ENCODE measurements at regions not wholly inside any gene's neighbourhood (a gene's known extent, or its start where the extent isn't known, plus 50 kb on each side); places are given as distances from the start of the nearest gene placed in this dataset.

DNA sequence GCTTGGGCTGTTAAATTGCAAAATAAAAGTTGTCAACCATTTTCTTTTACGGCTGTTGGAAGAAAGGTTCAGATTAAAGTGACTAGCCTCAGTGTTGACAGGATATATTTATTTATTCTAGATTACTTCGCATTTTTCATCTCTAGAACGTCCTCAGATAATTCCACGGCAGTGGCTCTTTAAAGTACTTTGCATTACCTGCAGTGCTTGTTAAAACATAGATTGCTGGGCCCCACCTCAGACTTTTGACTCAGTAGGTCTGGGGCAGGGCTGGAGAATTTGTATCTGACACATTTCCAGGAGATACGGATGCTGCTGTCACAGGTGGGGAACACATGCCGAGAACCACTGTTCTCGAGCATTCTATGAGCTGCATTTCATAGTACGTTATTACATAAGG lies 292.7 kb downstream of the EDEM1 start:
- no peaks in the 10 kb centered on the region for H3K36me3 Mint-ChIP-seq (ENCODE audit: low read depth)
- intact Hi-C loops (cut with micrococcal nuclease): no loop called here
- H3K27ac Mint-ChIP-seq: no peak overlapping the region
- no peaks in the 10 kb centered on the region for H3K9me3 Mint-ChIP-seq
- ATAC-seq: no peak
- H3K4me3 Mint-ChIP-seq: no peak overlapping the region
- POLR2A ChIA-PET: no interaction called here
- H3K27me3 Mint-ChIP-seq: no peaks in the 10 kb centered on the region
- no peak for DNase-seq
- CTCF ChIA-PET: no interaction called here
- TF ChIP-seq, protein P1, sequence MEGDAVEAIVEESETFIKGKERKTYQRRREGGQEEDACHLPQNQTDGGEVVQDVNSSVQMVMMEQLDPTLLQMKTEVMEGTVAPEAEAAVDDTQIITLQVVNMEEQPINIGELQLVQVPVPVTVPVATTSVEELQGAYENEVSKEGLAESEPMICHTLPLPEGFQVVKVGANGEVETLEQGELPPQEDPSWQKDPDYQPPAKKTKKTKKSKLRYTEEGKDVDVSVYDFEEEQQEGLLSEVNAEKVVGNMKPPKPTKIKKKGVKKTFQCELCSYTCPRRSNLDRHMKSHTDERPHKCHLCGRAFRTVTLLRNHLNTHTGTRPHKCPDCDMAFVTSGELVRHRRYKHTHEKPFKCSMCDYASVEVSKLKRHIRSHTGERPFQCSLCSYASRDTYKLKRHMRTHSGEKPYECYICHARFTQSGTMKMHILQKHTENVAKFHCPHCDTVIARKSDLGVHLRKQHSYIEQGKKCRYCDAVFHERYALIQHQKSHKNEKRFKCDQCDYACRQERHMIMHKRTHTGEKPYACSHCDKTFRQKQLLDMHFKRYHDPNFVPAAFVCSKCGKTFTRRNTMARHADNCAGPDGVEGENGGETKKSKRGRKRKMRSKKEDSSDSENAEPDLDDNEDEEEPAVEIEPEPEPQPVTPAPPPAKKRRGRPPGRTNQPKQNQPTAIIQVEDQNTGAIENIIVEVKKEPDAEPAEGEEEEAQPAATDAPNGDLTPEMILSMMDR (IDR thresholded peaks at IDR 0.05): no peak
- H3K4me1 Mint-ChIP-seq (ENCODE audit: low read depth): no peaks in the 10 kb centered on the region

GRCh38 chr3:5485427-5485826 lies 297.9 kb downstream of the EDEM1 start:
- H3K27ac Mint-ChIP-seq: no peak overlapping the region
- H3K36me3 Mint-ChIP-seq (ENCODE audit: low read depth): no peaks in the 10 kb centered on the region
- no peaks in the 10 kb centered on the region for H3K4me1 Mint-ChIP-seq (ENCODE audit: low read depth)
- no peaks in the 10 kb centered on the region for H3K9me3 Mint-ChIP-seq
- POLR2A ChIA-PET: no interaction called here
- CTCF ChIA-PET: no interaction called here
- DNase-seq: no peak
- H3K27me3 Mint-ChIP-seq: no peaks in the 10 kb centered on the region
- intact Hi-C loops (cut with micrococcal nuclease): no loop called here
- TF ChIP-seq, protein P1 (IDR thresholded peaks at IDR 0.05): no peak
- no peak overlapping the region for H3K4me3 Mint-ChIP-seq
- no peak for ATAC-seq

DNA sequence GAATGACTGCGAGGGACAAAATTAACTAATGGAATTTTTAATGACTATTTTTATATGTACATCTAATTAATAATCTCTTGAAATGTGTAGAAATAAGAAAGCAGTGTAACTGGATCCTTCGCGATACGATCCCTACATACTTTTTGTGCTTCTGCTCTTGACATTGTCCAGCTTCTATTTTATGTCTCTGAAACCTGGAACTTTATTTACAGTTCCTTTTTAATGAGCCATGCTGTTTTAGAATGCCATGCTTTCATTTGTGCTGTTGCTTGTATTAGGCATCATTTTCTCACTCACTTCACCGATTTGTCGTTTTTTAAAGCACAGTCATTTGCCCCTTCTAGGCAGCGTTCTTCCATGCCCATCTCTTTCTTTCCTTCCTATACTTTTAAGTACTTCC lies 301.3 kb downstream of the EDEM1 start:
- no peaks in the 10 kb centered on the region for H3K9me3 Mint-ChIP-seq
- TF ChIP-seq, protein P1 (IDR thresholded peaks at IDR 0.05): no peak

DNA sequence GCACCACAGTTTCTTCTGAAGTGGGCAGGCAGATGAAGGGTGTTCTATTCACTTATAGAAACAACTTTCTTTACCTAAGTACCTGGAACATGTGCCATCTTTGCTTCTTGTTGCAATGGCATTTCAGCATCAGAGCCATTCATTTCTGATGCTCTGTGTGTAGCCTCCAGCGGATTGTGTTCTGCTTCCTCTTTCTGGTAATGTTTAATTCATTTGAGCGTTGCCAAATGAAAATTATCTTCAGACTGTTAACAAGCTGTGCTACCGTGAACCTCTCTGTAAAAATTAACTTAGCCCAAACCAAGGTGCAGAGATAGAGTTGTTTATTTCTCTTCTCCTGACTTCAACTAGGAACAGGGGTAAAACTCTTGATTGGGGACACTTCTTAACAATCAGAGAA lies 302.0 kb downstream of the EDEM1 start:
- DNase-seq: no peak
- intact Hi-C loops (cut with micrococcal nuclease): no loop called here
- POLR2A ChIA-PET: no interaction called here

More for the DNA sequence above, 301.3 kb downstream of the EDEM1 start:
- ChIA-PET POLR2A (no interaction called here), CTCF (no interaction called here)
- Mint-ChIP-seq H3K36me3 (ENCODE audit: low read depth) (no peaks in the 10 kb centered on the region), H3K27ac (no peak overlapping the region), H3K4me1 (ENCODE audit: low read depth) (no peaks in the 10 kb centered on the region), H3K27me3 (no peaks in the 10 kb centered on the region), H3K4me3 (no peak overlapping the region)
- intact Hi-C loops (cut with micrococcal nuclease): no loop called here
- no peak for ATAC-seq
- DNase-seq: no peak

GRCh38 chr3:5494905-5495519 lies 307.5 kb downstream of the EDEM1 start:
- ATAC-seq: no peak
- H3K36me3 Mint-ChIP-seq (ENCODE audit: low read depth): no peaks in the 10 kb centered on the region
- no peaks in the 10 kb centered on the region for H3K4me1 Mint-ChIP-seq (ENCODE audit: low read depth)
- ChIA-PET POLR2A (no interaction called here), CTCF (no interaction called here)
- peaks cover 3% of the 10 kb centered on the region for H3K27me3 Mint-ChIP-seq
- intact Hi-C loops (cut with micrococcal nuclease): no loop called here
- no peak overlapping the region for H3K27ac Mint-ChIP-seq
- TF ChIP-seq, protein P1 (IDR thresholded peaks at IDR 0.05): no peak
- no peak overlapping the region for H3K4me3 Mint-ChIP-seq
- no peak for DNase-seq
- H3K9me3 Mint-ChIP-seq: no peaks in the 10 kb centered on the region

More for the DNA sequence above, 302.0 kb downstream of the EDEM1 start:
- Mint-ChIP-seq H3K9me3 (no peaks in the 10 kb centered on the region), H3K27me3 (no peaks in the 10 kb centered on the region), H3K4me3 (no peak overlapping the region), H3K27ac (no peak overlapping the region), H3K36me3 (ENCODE audit: low read depth) (no peaks in the 10 kb centered on the region), H3K4me1 (ENCODE audit: low read depth) (no peaks in the 10 kb centered on the region)
- CTCF ChIA-PET: no interaction called here
- TF ChIP-seq, protein P1 (IDR thresholded peaks at IDR 0.05): no peak
- no peak for ATAC-seq
